NCI-H2081 treated with DMSO at 0.1 percent for 48 hours (cell line): ENCODE measurements at regions not wholly inside any gene's neighbourhood (a gene's known extent, or its start where the extent isn't known, plus 50 kb on each side); places are given as distances from the start of the nearest gene placed in this dataset.
"Not testable (repeated sequence)": the region's sequence is repeated elsewhere in the genome, so short reads cannot be mapped to it uniquely, and the experiment has no call there.

Experiments used
- DNase-seq: peaks from one replicate; lab custom pipeline; 2025; lab: John Stamatoyannopoulos, UW

GRCh38 chr3:106022913-106023312 is 154.1 kb upstream of the CBLB start:
- DNase-seq: no peak

- DNase-seq: peak; percentile 75
Measured at GRCh38 chr3:106025151-106025722, 156.4 kb upstream of the CBLB start.

- DNase-seq: no peak
Measured at GRCh38 chr3:106029954-106030626, 161.3 kb upstream of the CBLB start.

- DNase-seq: no peak
Measured at GRCh38 chr3:106030627-106030963, 161.8 kb upstream of the CBLB start.

GRCh38 chr3:106032479-106032878 is 163.7 kb upstream of the CBLB start:
- no peak for DNase-seq

- no peak for DNase-seq
Measured at GRCh38 chr3:106033654-106034053, 164.8 kb upstream of the CBLB start.

- DNase-seq: no peak
Measured at GRCh38 chr3:106034313-106034712, 165.5 kb upstream of the CBLB start.

GRCh38 chr3:106035619-106036018 is 166.8 kb upstream of the CBLB start:
- no peak for DNase-seq

- no peak for DNase-seq
Measured at GRCh38 chr3:106036696-106037095, 167.9 kb upstream of the CBLB start.

GRCh38 chr3:106047221-106047620 is 178.4 kb upstream of the CBLB start:
- no peak for DNase-seq

GRCh38 chr3:106048946-106049481 is 180.2 kb upstream of the CBLB start:
- DNase-seq: no peak

- no peak for DNase-seq
Measured at GRCh38 chr3:106049821-106050220, 181.0 kb upstream of the CBLB start.

GRCh38 chr3:106056931-106057330 is 188.1 kb upstream of the CBLB start:
- DNase-seq: no peak

GRCh38 chr3:106058475-106058874 is 189.7 kb upstream of the CBLB start:
- DNase-seq: no peak

GRCh38 chr3:106059953-106060517 is 191.2 kb upstream of the CBLB start:
- no peak for DNase-seq

- DNase-seq: no peak
Measured at GRCh38 chr3:106063909-106064308, 195.1 kb upstream of the CBLB start.

- no peak for DNase-seq
Measured at GRCh38 chr3:106065831-106066230, 197.0 kb upstream of the CBLB start.

GRCh38 chr3:106067711-106068110 is 198.9 kb upstream of the CBLB start:
- no peak for DNase-seq

GRCh38 chr3:106068381-106068780 is 199.6 kb upstream of the CBLB start:
- DNase-seq: no peak

- DNase-seq: no peak
Measured at GRCh38 chr3:106068795-106069194, 200.0 kb upstream of the CBLB start.

GRCh38 chr3:106070187-106070586 is 201.4 kb upstream of the CBLB start:
- no peak for DNase-seq

- no peak for DNase-seq
Measured at GRCh38 chr3:106071306-106071705, 202.5 kb upstream of the CBLB start.

- DNase-seq: not testable (repeated sequence)
Measured at GRCh38 chr3:106072596-106072995, 203.8 kb upstream of the CBLB start.

GRCh38 chr3:106073806-106074205 is 205.0 kb upstream of the CBLB start:
- not testable (repeated sequence) for DNase-seq
